Panc1 (cell line): ENCODE measurements at regions not wholly inside any gene's neighbourhood (a gene's known extent, or its start where the extent isn't known, plus 50 kb on each side); places are given as distances from the start of the nearest gene placed in this dataset.

Source experiments
- POLR2AphosphoS5 ChIP-seq: IDR thresholded peaks from 2 replicates; pipeline ENCODE4 v1.6.1; 2012; ENCODE audit warnings: mild to moderate bottlenecking, low read depth, low read length, moderate library complexity
- SIN3A ChIP-seq: IDR thresholded peaks from 2 replicates; pipeline ENCODE4 v1.6.1; 2012; ENCODE audit warnings: low read depth, mild to moderate bottlenecking, low read length, moderate library complexity, borderline replicate concordance; ENCODE audit not compliant: insufficient read depth
- TCF7L2 ChIP-seq: IDR thresholded peaks from 2 replicates; pipeline ENCODE4 v1.6.1; 2011; ENCODE audit warnings: mild to moderate bottlenecking, low read depth, low read length, inconsistent platforms
- TF ChIP-seq, protein P1 (sequence below), 2 experiments: IDR thresholded peaks; 2 replicates each; pipeline ENCODE4 v1.6.1; 2011 to 2012; ENCODE audit warnings: low read depth in 2 of 2, control low read depth in 1 of 2, low read length in 1 of 2, mild to moderate bottlenecking in 1 of 2, moderate library complexity in 1 of 2; ENCODE audit not compliant: insufficient read depth in 1 of 2
- TF ChIP-seq, protein P2 (sequence below): fragments of 450-650 bp; IDR thresholded peaks from 2 replicates; pipeline ENCODE4 v1.5.1; 2017; ENCODE audit warnings: mild to moderate bottlenecking

GRCh38 chr6:92473056-92473455 is 946.3 kb downstream of the EPHA7 start:
- TF ChIP-seq, protein P1, sequence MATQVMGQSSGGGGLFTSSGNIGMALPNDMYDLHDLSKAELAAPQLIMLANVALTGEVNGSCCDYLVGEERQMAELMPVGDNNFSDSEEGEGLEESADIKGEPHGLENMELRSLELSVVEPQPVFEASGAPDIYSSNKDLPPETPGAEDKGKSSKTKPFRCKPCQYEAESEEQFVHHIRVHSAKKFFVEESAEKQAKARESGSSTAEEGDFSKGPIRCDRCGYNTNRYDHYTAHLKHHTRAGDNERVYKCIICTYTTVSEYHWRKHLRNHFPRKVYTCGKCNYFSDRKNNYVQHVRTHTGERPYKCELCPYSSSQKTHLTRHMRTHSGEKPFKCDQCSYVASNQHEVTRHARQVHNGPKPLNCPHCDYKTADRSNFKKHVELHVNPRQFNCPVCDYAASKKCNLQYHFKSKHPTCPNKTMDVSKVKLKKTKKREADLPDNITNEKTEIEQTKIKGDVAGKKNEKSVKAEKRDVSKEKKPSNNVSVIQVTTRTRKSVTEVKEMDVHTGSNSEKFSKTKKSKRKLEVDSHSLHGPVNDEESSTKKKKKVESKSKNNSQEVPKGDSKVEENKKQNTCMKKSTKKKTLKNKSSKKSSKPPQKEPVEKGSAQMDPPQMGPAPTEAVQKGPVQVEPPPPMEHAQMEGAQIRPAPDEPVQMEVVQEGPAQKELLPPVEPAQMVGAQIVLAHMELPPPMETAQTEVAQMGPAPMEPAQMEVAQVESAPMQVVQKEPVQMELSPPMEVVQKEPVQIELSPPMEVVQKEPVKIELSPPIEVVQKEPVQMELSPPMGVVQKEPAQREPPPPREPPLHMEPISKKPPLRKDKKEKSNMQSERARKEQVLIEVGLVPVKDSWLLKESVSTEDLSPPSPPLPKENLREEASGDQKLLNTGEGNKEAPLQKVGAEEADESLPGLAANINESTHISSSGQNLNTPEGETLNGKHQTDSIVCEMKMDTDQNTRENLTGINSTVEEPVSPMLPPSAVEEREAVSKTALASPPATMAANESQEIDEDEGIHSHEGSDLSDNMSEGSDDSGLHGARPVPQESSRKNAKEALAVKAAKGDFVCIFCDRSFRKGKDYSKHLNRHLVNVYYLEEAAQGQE (IDR thresholded peaks at IDR 0.05; ENCODE audit: insufficient read depth in 1 of 2, low read depth in 2 of 2, low read length in 1 of 2), result no peak
- TF ChIP-seq, protein P2, sequence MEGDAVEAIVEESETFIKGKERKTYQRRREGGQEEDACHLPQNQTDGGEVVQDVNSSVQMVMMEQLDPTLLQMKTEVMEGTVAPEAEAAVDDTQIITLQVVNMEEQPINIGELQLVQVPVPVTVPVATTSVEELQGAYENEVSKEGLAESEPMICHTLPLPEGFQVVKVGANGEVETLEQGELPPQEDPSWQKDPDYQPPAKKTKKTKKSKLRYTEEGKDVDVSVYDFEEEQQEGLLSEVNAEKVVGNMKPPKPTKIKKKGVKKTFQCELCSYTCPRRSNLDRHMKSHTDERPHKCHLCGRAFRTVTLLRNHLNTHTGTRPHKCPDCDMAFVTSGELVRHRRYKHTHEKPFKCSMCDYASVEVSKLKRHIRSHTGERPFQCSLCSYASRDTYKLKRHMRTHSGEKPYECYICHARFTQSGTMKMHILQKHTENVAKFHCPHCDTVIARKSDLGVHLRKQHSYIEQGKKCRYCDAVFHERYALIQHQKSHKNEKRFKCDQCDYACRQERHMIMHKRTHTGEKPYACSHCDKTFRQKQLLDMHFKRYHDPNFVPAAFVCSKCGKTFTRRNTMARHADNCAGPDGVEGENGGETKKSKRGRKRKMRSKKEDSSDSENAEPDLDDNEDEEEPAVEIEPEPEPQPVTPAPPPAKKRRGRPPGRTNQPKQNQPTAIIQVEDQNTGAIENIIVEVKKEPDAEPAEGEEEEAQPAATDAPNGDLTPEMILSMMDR, result no peak
- TF ChIP-seq POLR2AphosphoS5 (no peak), SIN3A (no peak), TCF7L2 (no peak)
